Right renal cortex interstitium (tissue), 3 donors: ENCODE measurements at regions not wholly inside any gene's neighbourhood (a gene's known extent, or its start where the extent isn't known, plus 50 kb on each side); places are given as distances from the start of the nearest gene placed in this dataset.
"Not testable (repeated sequence)": the region's sequence is repeated elsewhere in the genome, so short reads cannot be mapped to it uniquely, and the experiment has no call there.

Experiments used
- DNase-seq, 3 donors: peaks; one replicate each; pipeline ENCODE4 v3.0.0-alpha.2; 2013; ENCODE audit warnings: low read depth in 3 of 3, low spot score in 2 of 3

- no peak for DNase-seq
These were observed 559.5 kb upstream of the SALL3 start for GRCh38 chr18:78420116-78420515.

- DNase-seq = no peak
These were observed 558.2 kb upstream of the SALL3 start for GRCh38 chr18:78421392-78421791.

- no peak for DNase-seq
These were observed 557.3 kb upstream of the SALL3 start for GRCh38 chr18:78422336-78422735.

- no peak for DNase-seq
These were observed 555.8 kb upstream of the SALL3 start for GRCh38 chr18:78423811-78424210.

GRCh38 chr18:78424403-78425018 lies 555.1 kb upstream of the SALL3 start:
- DNase-seq = no peak

GRCh38 chr18:78425019-78425412 lies 554.6 kb upstream of the SALL3 start:
- no peak for DNase-seq

- no peak for DNase-seq
These were observed 552.5 kb upstream of the SALL3 start for GRCh38 chr18:78427081-78427480.

GRCh38 chr18:78429127-78430108 lies 550.2 kb upstream of the SALL3 start:
- DNase-seq = no peak

- no peak for DNase-seq
These were observed 549.4 kb upstream of the SALL3 start for GRCh38 chr18:78430131-78430758.

- DNase-seq = no peak
These were observed 548.0 kb upstream of the SALL3 start for GRCh38 chr18:78431606-78432005.

- DNase-seq = no peak
These were observed 546.1 kb upstream of the SALL3 start for GRCh38 chr18:78433562-78433961.

- no peak for DNase-seq
These were observed 543.5 kb upstream of the SALL3 start for GRCh38 chr18:78436110-78436509.

- not testable (repeated sequence) for DNase-seq
These were observed 541.4 kb upstream of the SALL3 start for GRCh38 chr18:78438235-78438634.

GRCh38 chr18:78445880-78446279 lies 533.7 kb upstream of the SALL3 start:
- no peak for DNase-seq

GRCh38 chr18:78447211-78447610 lies 532.4 kb upstream of the SALL3 start:
- DNase-seq = no peak

GRCh38 chr18:78448106-78448505 lies 531.5 kb upstream of the SALL3 start:
- no peak for DNase-seq

- DNase-seq = no peak
These were observed 531.0 kb upstream of the SALL3 start for GRCh38 chr18:78448591-78448990.

- DNase-seq = no peak
These were observed 525.4 kb upstream of the SALL3 start for GRCh38 chr18:78454221-78454620.

GRCh38 chr18:78455386-78455785 lies 524.2 kb upstream of the SALL3 start:
- no peak for DNase-seq

- no peak for DNase-seq
These were observed 522.6 kb upstream of the SALL3 start for GRCh38 chr18:78457011-78457410.

GRCh38 chr18:78457731-78458130 lies 521.9 kb upstream of the SALL3 start:
- DNase-seq = no peak

- DNase-seq = no peak
These were observed 521.3 kb upstream of the SALL3 start for GRCh38 chr18:78458356-78458755.
